ENCODE measurements at regions not wholly inside any gene's neighbourhood (a gene's known extent, or its start where the extent isn't known, plus 50 kb on each side); places are given as distances from the start of the nearest gene placed in this dataset.

- TF ChIP-seq POLR2AphosphoS5 (IDR thresholded peaks at IDR 0.05) (no peak), EZH2 (IDR thresholded peaks at IDR 0.05; ENCODE audit: borderline replicate concordance, insufficient read depth, low read length, poor library complexity, severe bottlenecking) (no peak), TAF1 (IDR thresholded peaks at IDR 0.05; ENCODE audit: low read depth) (no peak), MXI1 (conservative IDR thresholded peaks at IDR 0.05; ENCODE audit: poor library complexity, severe bottlenecking) (no peak)
- TF ChIP-seq, protein P1, sequence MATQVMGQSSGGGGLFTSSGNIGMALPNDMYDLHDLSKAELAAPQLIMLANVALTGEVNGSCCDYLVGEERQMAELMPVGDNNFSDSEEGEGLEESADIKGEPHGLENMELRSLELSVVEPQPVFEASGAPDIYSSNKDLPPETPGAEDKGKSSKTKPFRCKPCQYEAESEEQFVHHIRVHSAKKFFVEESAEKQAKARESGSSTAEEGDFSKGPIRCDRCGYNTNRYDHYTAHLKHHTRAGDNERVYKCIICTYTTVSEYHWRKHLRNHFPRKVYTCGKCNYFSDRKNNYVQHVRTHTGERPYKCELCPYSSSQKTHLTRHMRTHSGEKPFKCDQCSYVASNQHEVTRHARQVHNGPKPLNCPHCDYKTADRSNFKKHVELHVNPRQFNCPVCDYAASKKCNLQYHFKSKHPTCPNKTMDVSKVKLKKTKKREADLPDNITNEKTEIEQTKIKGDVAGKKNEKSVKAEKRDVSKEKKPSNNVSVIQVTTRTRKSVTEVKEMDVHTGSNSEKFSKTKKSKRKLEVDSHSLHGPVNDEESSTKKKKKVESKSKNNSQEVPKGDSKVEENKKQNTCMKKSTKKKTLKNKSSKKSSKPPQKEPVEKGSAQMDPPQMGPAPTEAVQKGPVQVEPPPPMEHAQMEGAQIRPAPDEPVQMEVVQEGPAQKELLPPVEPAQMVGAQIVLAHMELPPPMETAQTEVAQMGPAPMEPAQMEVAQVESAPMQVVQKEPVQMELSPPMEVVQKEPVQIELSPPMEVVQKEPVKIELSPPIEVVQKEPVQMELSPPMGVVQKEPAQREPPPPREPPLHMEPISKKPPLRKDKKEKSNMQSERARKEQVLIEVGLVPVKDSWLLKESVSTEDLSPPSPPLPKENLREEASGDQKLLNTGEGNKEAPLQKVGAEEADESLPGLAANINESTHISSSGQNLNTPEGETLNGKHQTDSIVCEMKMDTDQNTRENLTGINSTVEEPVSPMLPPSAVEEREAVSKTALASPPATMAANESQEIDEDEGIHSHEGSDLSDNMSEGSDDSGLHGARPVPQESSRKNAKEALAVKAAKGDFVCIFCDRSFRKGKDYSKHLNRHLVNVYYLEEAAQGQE (IDR thresholded peaks at IDR 0.05; ENCODE audit: borderline replicate concordance): no peak
- Histone ChIP-seq H3F3A (ENCODE audit: insufficient read depth, low read length, poor library complexity, severe bottlenecking) (no peaks in the 10 kb centered on the region), H3K27ac (ENCODE audit: low read length) (no peak overlapping the region), H3K9me3 (ENCODE audit: low read length) (no peaks in the 10 kb centered on the region), H3K9me2 (ENCODE audit: insufficient read depth, low read length) (no peaks in the 10 kb centered on the region), H3K27me3 (ENCODE audit: insufficient read depth, low read depth, low read length) (no peaks in the 10 kb centered on the region), H3K4me2 (ENCODE audit: low read length) (no peak overlapping the region), H4K20me1 (ENCODE audit: insufficient read depth) (no peaks in the 10 kb centered on the region), H3K4me3 (ENCODE audit: low read length) (no peak overlapping the region), H2AFZ (ENCODE audit: low read depth, low read length) (no peak overlapping the region), H3K79me2 (replicated peaks; ENCODE audit: insufficient read depth, low read length) (no peaks in the 10 kb centered on the region), H3K36me3 (ENCODE audit: insufficient read depth, low read length) (no peaks in the 10 kb centered on the region), H3K9ac (ENCODE audit: low read length) (no peak overlapping the region)
Observed at GRCh38 chr13:73365252-73365651, 306.4 kb downstream of the KLF5 start.

DNA sequence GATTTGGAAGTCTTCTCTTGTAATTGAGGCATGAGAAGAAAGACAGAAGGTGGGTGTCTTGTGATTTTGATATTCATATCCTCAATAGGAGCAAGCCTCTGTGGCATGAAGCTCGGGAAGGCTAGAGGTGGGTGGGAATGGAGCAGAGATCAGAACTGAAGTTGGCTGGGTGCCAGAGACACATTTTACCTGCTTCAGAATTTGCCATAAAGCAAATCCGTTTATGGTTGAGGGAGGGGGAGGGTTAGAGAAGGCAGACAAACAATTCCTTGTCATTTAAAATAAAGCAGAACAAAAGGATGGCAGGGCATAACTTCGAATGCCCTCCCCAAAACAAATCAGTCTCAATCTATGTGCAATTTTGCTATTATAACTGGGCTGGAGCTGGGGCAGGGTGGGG lies 305.9 kb downstream of the KLF5 start:
- TF ChIP-seq, protein P2, sequence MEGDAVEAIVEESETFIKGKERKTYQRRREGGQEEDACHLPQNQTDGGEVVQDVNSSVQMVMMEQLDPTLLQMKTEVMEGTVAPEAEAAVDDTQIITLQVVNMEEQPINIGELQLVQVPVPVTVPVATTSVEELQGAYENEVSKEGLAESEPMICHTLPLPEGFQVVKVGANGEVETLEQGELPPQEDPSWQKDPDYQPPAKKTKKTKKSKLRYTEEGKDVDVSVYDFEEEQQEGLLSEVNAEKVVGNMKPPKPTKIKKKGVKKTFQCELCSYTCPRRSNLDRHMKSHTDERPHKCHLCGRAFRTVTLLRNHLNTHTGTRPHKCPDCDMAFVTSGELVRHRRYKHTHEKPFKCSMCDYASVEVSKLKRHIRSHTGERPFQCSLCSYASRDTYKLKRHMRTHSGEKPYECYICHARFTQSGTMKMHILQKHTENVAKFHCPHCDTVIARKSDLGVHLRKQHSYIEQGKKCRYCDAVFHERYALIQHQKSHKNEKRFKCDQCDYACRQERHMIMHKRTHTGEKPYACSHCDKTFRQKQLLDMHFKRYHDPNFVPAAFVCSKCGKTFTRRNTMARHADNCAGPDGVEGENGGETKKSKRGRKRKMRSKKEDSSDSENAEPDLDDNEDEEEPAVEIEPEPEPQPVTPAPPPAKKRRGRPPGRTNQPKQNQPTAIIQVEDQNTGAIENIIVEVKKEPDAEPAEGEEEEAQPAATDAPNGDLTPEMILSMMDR (IDR thresholded peaks at IDR 0.05; ENCODE audit: poor library complexity, severe bottlenecking): no peak
- no peak overlapping the region for H3K27ac ChIP-seq (ENCODE audit: low read length)
- H3K9me3 ChIP-seq (ENCODE audit: low read length): no peaks in the 10 kb centered on the region
- H3K4me2 ChIP-seq (ENCODE audit: low read length): no peak overlapping the region
- H3K79me2 ChIP-seq (replicated peaks; ENCODE audit: insufficient read depth, low read length): no peaks in the 10 kb centered on the region
- H3K4me3 ChIP-seq (ENCODE audit: low read length): no peak overlapping the region
- H3K36me3 ChIP-seq (ENCODE audit: insufficient read depth, low read length): no peaks in the 10 kb centered on the region
- no peak overlapping the region for H2AFZ ChIP-seq (ENCODE audit: low read depth, low read length)
- H4K20me1 ChIP-seq (ENCODE audit: insufficient read depth): no peaks in the 10 kb centered on the region
- no peak overlapping the region for H3K9ac ChIP-seq (ENCODE audit: low read length)
- no peaks in the 10 kb centered on the region for H3K9me2 ChIP-seq (ENCODE audit: insufficient read depth, low read length)
- no peaks in the 10 kb centered on the region for H3F3A ChIP-seq (ENCODE audit: insufficient read depth, low read length, poor library complexity, severe bottlenecking)
- H3K27me3 ChIP-seq (ENCODE audit: insufficient read depth, low read depth, low read length): no peaks in the 10 kb centered on the region

GRCh38 chr13:73358606-73359095 lies 299.8 kb downstream of the KLF5 start:
- Histone ChIP-seq H3K4me3 (ENCODE audit: low read length) (no peak overlapping the region), H3K9me3 (ENCODE audit: low read length) (no peaks in the 10 kb centered on the region), H3K27ac (ENCODE audit: low read length) (no peak overlapping the region), H3K9ac (ENCODE audit: low read length) (no peak overlapping the region), H3K4me2 (ENCODE audit: low read length) (no peak overlapping the region), H4K20me1 (ENCODE audit: insufficient read depth) (no peaks in the 10 kb centered on the region), H3F3A (ENCODE audit: insufficient read depth, low read length, poor library complexity, severe bottlenecking) (no peaks in the 10 kb centered on the region), H2AFZ (ENCODE audit: low read depth, low read length) (no peak overlapping the region), H3K79me2 (replicated peaks; ENCODE audit: insufficient read depth, low read length) (no peaks in the 10 kb centered on the region), H3K36me3 (ENCODE audit: insufficient read depth, low read length) (no peaks in the 10 kb centered on the region), H3K27me3 (ENCODE audit: insufficient read depth, low read depth, low read length) (no peaks in the 10 kb centered on the region), H3K9me2 (ENCODE audit: insufficient read depth, low read length) (no peaks in the 10 kb centered on the region)
- TF ChIP-seq MXI1 (conservative IDR thresholded peaks at IDR 0.05; ENCODE audit: poor library complexity, severe bottlenecking) (no peak), TAF1 (IDR thresholded peaks at IDR 0.05; ENCODE audit: low read depth) (no peak), EP300 (conservative IDR thresholded peaks at IDR 0.05; ENCODE audit: poor library complexity, severe bottlenecking) (no peak), SMC3 (conservative IDR thresholded peaks at IDR 0.05; ENCODE audit: poor library complexity) (no peak), POLR2AphosphoS5 (IDR thresholded peaks at IDR 0.05) (no peak), RAD21 (conservative IDR thresholded peaks at IDR 0.05) (no peak), EZH2 (IDR thresholded peaks at IDR 0.05; ENCODE audit: borderline replicate concordance, insufficient read depth, low read length, poor library complexity, severe bottlenecking) (no peak)
- TF ChIP-seq, protein P2 (IDR thresholded peaks at IDR 0.05; ENCODE audit: poor library complexity, severe bottlenecking): no peak
- TF ChIP-seq, protein P1 (IDR thresholded peaks at IDR 0.05; ENCODE audit: borderline replicate concordance): no peak

Measured in neural cell (in vitro differentiated cells).